GM18951 (cell line): ENCODE measurements at regions not wholly inside any gene's neighbourhood (a gene's known extent, or its start where the extent isn't known, plus 50 kb on each side); places are given as distances from the start of the nearest gene placed in this dataset.

Experiments used
- POLR2A ChIP-seq: IDR thresholded peaks from 4 replicates; pipeline ENCODE4 v1.6.1; 2011; ENCODE audit warnings: mild to moderate bottlenecking; ENCODE audit not compliant: insufficient read length, insufficient read depth; ENCODE audit errors: extremely low read depth
- in situ Hi-C: fragments of 300-500 bp; cut with MboI; formaldehyde crosslinking; loops from one replicate; pipeline ENCODE4 v1.12.0; 2022; ENCODE audit warnings: low sequenced_read_pairs, mixed read lengths, inconsistent platforms; ENCODE audit not compliant: unreplicated experiment

- in situ Hi-C loops = no loop called here
- no peak for TF ChIP-seq POLR2A
Observed at GRCh38 chr6:113439866-113440265, 417.3 kb upstream of the MARCKS start.

- in situ Hi-C loops = no loop called here
- TF ChIP-seq POLR2A = no peak
Observed at GRCh38 chr6:113442040-113442439, 415.1 kb upstream of the MARCKS start.

GRCh38 chr6:113445201-113445600 is 411.9 kb upstream of the MARCKS start:
- in situ Hi-C loops = no loop called here
- no peak for TF ChIP-seq POLR2A

GRCh38 chr6:113447088-113447831 is 409.9 kb upstream of the MARCKS start:
- TF ChIP-seq POLR2A = no peak
- in situ Hi-C loops = no loop called here

DNA sequence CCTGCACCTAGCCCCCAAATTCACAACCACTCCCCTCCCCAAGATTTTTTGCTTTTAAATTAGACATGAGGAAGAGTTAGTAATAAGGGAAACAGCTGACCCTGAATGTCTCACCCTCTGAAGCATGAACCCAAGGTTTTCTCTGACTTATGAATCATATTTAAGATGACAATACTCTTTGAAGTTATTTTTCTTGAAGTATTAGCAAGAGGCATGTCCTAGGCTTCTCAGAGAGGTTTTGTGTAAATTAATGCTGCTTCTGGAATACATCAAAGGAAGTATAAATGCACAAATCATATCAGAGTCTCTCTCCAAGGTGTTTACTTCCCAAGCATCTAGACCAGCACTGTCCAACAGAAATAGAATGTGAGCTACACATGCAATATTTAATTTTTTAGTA is 408.1 kb upstream of the MARCKS start:
- in situ Hi-C loops = no loop called here
- TF ChIP-seq POLR2A = no peak

GRCh38 chr6:113450061-113450465 is 407.1 kb upstream of the MARCKS start:
- in situ Hi-C loops = no loop called here
- no peak for TF ChIP-seq POLR2A

DNA sequence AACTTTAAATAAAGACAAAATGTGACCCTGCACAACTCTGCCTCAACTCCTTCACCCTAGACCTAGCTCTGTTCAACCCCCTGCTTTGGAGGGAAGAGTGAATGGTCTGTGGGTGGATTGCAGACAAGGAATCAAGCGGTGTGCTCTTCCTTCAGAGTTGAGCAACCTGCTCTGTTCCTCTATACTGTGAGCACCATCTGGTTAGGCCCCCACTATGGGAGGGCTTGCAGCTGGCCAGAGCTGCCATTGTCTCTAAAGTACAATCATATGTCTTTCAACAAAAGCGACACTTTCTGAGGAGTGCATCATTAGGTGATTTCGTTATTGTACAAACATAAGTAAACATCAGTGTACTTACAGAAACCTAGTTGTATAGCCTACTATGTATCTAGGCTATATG is 406.1 kb upstream of the MARCKS start:
- no peak for TF ChIP-seq POLR2A
- in situ Hi-C loops = no loop called here

DNA sequence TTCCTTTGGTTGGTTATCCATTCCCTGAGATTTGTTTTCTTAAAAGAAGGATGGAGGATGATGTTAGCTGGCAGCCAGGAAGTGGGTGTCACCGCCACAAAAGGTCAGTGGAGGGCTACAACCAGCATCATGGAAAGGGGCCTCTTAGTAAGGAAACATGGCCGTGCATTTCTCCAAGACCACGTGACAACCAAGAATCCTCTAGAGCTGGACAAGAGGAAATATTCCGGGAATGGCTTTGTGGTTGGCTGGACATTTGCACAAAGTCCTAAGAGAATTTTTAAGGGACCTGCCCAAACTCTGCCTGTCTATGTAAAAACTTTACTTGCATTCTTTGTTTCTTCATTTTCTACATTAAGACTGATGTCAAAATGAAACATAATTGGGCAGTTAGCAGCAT is 399.9 kb upstream of the MARCKS start:
- in situ Hi-C loops = no loop called here
- no peak for TF ChIP-seq POLR2A

- TF ChIP-seq POLR2A = no peak
- in situ Hi-C loops = no loop called here
Observed at GRCh38 chr6:113457751-113458150, 399.4 kb upstream of the MARCKS start.

GRCh38 chr6:113458368-113459010 is 398.7 kb upstream of the MARCKS start:
- in situ Hi-C loops = no loop called here
- TF ChIP-seq POLR2A = no peak

- TF ChIP-seq POLR2A = no peak
- in situ Hi-C loops = no loop called here
Observed at GRCh38 chr6:113461153-113461932, 395.8 kb upstream of the MARCKS start.

DNA sequence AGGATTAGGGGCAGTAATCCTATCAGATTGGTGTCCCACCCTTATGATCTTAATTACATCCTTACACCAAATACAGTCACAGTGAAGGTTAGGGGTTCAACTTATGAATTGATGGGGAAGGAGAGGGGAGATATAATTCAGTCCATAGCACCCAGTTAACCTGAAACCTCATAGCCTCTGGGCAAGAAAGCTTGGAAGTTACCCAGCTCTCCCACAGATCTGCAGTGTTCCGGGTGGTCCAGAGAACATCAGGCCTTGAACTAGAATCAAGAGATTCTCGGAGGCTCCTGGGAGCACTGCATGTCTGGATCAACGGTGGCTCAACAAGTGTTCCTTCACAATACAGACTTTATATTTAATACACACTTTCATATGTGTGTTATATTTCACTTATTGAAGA is 392.6 kb upstream of the MARCKS start:
- TF ChIP-seq POLR2A = no peak
- in situ Hi-C loops = no loop called here

DNA sequence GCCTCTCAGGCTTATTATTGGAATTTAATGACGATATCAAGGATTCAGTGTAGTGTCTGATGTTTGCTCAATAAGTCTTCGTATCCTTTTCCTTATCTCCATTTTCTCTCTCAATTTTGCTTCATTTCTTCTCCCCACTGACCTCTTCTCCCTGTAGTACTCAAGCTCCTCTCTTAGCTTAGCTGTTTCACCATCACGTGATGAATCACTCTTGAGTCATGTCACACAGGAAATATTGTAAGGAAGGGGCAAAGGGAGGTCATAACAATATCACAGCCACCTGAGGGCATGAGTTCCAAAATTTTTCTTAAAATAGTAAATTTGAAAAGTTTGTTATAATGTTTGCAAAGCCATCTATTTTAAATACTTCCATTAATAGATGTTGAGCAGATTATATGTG is 392.2 kb upstream of the MARCKS start:
- in situ Hi-C loops = no loop called here
- TF ChIP-seq POLR2A = no peak
